GM23338 (cell line): ENCODE measurements at regions not wholly inside any gene's neighbourhood (a gene's known extent, or its start where the extent isn't known, plus 50 kb on each side); places are given as distances from the start of the nearest gene placed in this dataset.

ENCODE experiments used
- ATAC-seq: fragments of 200-7000 bp; cut with Tn5 transposase; 3 replicates; pipeline ENCODE4 v1.9.1; 2020
- DNase-seq: peaks from one replicate; pipeline ENCODE4 v3.0.0-alpha.2; 2015; ENCODE audit warnings: low spot score
- H2AFZ ChIP-seq: fragments of 200-600 bp; sonication (generic); 2 replicates; pipeline ENCODE4 v1.8.0; 2016; ENCODE audit warnings: antibody characterized with exemption, mild to moderate bottlenecking, moderate library complexity
- H3F3A ChIP-seq: fragments of 200-600 bp; sonication (generic); replicated peaks from 2 replicates; pipeline ENCODE4 v1.8.0; 2017; ENCODE audit warnings: antibody characterized with exemption, mixed run types, low read depth
- H3K27ac ChIP-seq: fragments of 200-600 bp; sonication (generic); 2 replicates; pipeline ENCODE4 v1.6.1; 2016; ENCODE audit warnings: low read depth
- H3K27me3 ChIP-seq: fragments of 200-600 bp; sonication (generic); 2 replicates; pipeline ENCODE4 v1.8.0; 2016; ENCODE audit warnings: mild to moderate bottlenecking, mixed run types, moderate library complexity; ENCODE audit not compliant: insufficient read depth
- H3K36me3 ChIP-seq: fragments of 200-600 bp; sonication (generic); 2 replicates; pipeline ENCODE4 v1.8.0; 2016; ENCODE audit warnings: mild to moderate bottlenecking; ENCODE audit not compliant: insufficient read depth
- H3K4me1 ChIP-seq: fragments of 200-600 bp; sonication (generic); 2 replicates; pipeline ENCODE4 v1.8.0; 2016; ENCODE audit warnings: mild to moderate bottlenecking, moderate library complexity; ENCODE audit not compliant: insufficient read depth
- H3K4me2 ChIP-seq: fragments of 200-600 bp; sonication (generic); 2 replicates; pipeline ENCODE4 v1.7.1; 2017; ENCODE audit warnings: mixed run types
- H3K4me3 ChIP-seq: fragments of 200-600 bp; sonication (generic); 2 replicates; pipeline ENCODE4 v1.6.1; 2016; ENCODE audit warnings: mixed run types
- H3K79me2 ChIP-seq: fragments of 200-600 bp; sonication (generic); replicated peaks from 2 replicates; pipeline ENCODE4 v1.8.0; 2017; ENCODE audit warnings: mild to moderate bottlenecking; ENCODE audit not compliant: insufficient read depth
- H3K9me2 ChIP-seq: fragments of 200-600 bp; sonication (generic); 2 replicates; pipeline ENCODE4 v1.8.0; 2017; ENCODE audit not compliant: insufficient read depth
- H4K20me1 ChIP-seq: fragments of 200-600 bp; sonication (generic); replicated peaks from 2 replicates; pipeline ENCODE4 v1.8.0; 2017; ENCODE audit warnings: mild to moderate bottlenecking; ENCODE audit not compliant: insufficient read depth
- H3K27ac Mint-ChIP-seq: 2 replicates; pipeline ENCODE4 v1.8.0; 2020; ENCODE audit warnings: inconsistent platforms, mild to moderate bottlenecking, moderate library complexity, mixed read lengths
- H3K27me3 Mint-ChIP-seq: 3 replicates; pipeline ENCODE4 v1.8.0; 2022; ENCODE audit warnings: low read depth, mild to moderate bottlenecking, moderate library complexity, mixed read lengths, inconsistent platforms; ENCODE audit not compliant: insufficient read depth, poor library complexity
- H3K36me3 Mint-ChIP-seq: 3 replicates; pipeline ENCODE4 v1.8.0; 2021; ENCODE audit warnings: low read depth, mild to moderate bottlenecking, inconsistent platforms, moderate library complexity, mixed read lengths
- H3K4me1 Mint-ChIP-seq: 3 replicates; pipeline ENCODE4 v1.8.0; 2020; ENCODE audit warnings: mild to moderate bottlenecking, inconsistent platforms, mixed read lengths
- H3K4me3 Mint-ChIP-seq: 3 replicates; pipeline ENCODE4 v1.8.0; 2021; ENCODE audit warnings: moderate library complexity, mild to moderate bottlenecking, inconsistent platforms, mixed read lengths
- H3K9me3 Mint-ChIP-seq: 3 replicates; pipeline ENCODE4 v1.8.0; 2020; ENCODE audit warnings: moderate library complexity, mild to moderate bottlenecking, inconsistent platforms, mixed read lengths
- EZH2phosphoT487 ChIP-seq: fragments of 200-600 bp; sonication (generic); IDR thresholded peaks from one replicate; pipeline ENCODE4 v1.8.1; 2018; ENCODE audit warnings: antibody characterized with exemption; ENCODE audit not compliant: unreplicated experiment
- STAT1 ChIP-seq: IDR thresholded peaks from one replicate; pipeline ENCODE4 v1.6.1; 2016; ENCODE audit warnings: antibody characterized with exemption; ENCODE audit not compliant: unreplicated experiment
- ZNF331 ChIP-seq: fragments of 250-450 bp; sonication (Bioruptor Pico); IDR thresholded peaks from 2 replicates; pipeline ENCODE4 v1.5.0; 2020; ENCODE audit warnings: low read depth, mild to moderate bottlenecking, moderate library complexity
- TF ChIP-seq, protein P1 (sequence below): IDR thresholded peaks from 2 replicates; pipeline ENCODE4 v1.6.1; 2016; ENCODE audit warnings: antibody characterized with exemption
- TF ChIP-seq, protein P2 (sequence below): IDR thresholded peaks from one replicate; pipeline ENCODE4 v1.6.1; 2018; ENCODE audit warnings: antibody characterized with exemption; ENCODE audit not compliant: unreplicated experiment
- TF ChIP-seq, protein P3 (sequence below), 2 experiments: fragments of 200-600 bp in 1 of 2; sonication (generic) in 1 of 2; conservative IDR thresholded peaks; 2 replicates each; pipeline versions ENCODE4 v1.5.1 to v1.6.1; 2016 to 2017; ENCODE audit warnings: antibody characterized with exemption in 2 of 2, low read depth in 2 of 2, mild to moderate bottlenecking in 2 of 2, moderate library complexity in 1 of 2

DNA sequence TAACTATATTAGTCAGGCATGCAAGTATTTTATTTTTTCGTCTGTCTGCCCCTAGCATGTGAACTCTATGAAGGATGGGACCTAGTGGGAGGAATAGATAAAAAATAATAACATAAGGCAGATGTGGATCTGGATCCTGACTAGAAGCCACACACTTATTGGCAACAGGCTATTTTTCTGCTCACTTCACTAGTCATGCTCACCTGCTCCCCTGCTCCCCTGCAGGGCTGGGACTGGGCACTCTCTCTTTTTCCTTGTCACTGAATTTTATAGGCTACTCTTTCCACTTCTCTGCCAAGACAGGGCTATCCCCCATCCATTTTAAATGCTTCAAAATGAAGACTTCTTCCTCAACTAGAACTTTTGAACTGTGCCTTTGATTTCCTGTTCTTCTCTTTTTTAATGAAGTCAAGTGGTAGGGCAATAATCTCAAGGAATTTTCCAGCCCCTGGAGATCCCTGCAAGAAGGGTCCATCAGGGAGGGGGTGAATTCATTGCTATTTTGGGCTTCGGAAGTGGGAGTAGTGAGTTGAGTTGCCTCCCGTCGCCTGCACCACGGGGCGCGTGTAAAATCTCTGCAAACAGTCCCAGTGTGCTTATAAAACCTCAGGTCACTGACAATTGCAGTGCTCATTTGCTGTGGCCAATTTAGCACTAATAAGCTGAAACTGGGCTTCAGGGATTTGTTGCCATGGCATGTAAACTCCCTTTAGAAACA, 156.7 kb upstream of the NPVF start:
- Histone ChIP-seq H3K27me3 (no peaks in the 10 kb centered on the region), H2AFZ (peak overlapping the region; percentile 63; the same call in 1 of the 2 replicates), H3K4me3 (no peak overlapping the region), H4K20me1 (no peaks in the 10 kb centered on the region), H3K36me3 (no peaks in the 10 kb centered on the region; the same call in 1 of the 2 replicates), H3F3A (no peaks in the 10 kb centered on the region), H3K27ac (no peak overlapping the region), H3K79me2 (no peaks in the 10 kb centered on the region), H3K4me2 (no peak overlapping the region), H3K9me2 (0 out of 2 replicates have a peak, but pooled peaks cover 3% of the 10 kb centered on the region), H3K4me1 (no peaks in the 10 kb centered on the region)
- H3K36me3 Mint-ChIP-seq = no peaks in the 10 kb centered on the region
- H3K4me1 Mint-ChIP-seq = peaks cover 10% of the 10 kb centered on the region
- no peaks in the 10 kb centered on the region for H3K27me3 Mint-ChIP-seq
- H3K4me3 Mint-ChIP-seq = no peak overlapping the region; the same call in 2 of the 3 replicates
- no peak for TF ChIP-seq ZNF331
- TF ChIP-seq EZH2phosphoT487 = no peak
- DNase-seq = no peak
- no peak for ATAC-seq
- no peaks in the 10 kb centered on the region for H3K9me3 Mint-ChIP-seq
- 0 out of 2 replicates have a peak overlapping the region, but pooled peaks have one; percentile 16 for H3K27ac Mint-ChIP-seq

DNA sequence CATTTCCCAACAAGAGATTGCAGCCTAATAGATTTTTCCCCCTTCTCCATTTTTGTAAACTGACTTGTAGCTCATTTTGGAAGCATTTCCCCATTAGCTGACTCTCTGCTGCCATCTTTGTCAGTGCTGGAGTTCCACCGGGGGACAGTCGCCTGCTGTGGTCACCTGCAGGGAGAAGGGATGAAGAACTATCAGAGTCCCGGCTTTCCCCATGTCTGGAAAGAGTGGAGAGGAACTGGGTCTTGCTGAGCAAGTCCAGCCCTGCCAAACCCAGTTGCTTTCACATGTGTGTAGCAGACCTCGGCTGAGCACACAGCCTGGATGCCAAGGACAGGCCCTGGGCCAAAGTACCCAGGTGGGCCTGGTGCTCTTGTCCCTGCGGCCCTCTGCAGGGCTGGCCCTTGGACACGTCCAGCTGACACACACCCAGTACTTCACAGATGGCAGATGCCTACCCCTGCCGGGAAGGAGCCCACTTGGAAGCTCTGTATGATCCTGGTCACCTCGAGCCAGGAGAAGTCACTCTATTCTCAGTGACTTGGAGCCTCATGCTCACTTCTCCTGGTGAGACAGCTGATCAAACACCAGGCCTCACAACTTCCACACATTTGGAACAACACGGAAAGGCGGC, 157.3 kb upstream of the NPVF start:
- Histone ChIP-seq H3K4me2 (no peak overlapping the region), H3K4me1 (no peaks in the 10 kb centered on the region), H2AFZ (0 out of 2 replicates have a peak overlapping the region, but pooled peaks have one; percentile 10), H3K36me3 (no peaks in the 10 kb centered on the region; the same call in 1 of the 2 replicates), H3K4me3 (no peak overlapping the region), H4K20me1 (no peaks in the 10 kb centered on the region), H3K27me3 (no peaks in the 10 kb centered on the region), H3K9me2 (0 out of 2 replicates have a peak, but pooled peaks cover 3% of the 10 kb centered on the region), H3K27ac (no peak overlapping the region), H3K79me2 (no peaks in the 10 kb centered on the region), H3F3A (no peaks in the 10 kb centered on the region)
- H3K4me1 Mint-ChIP-seq = peaks cover 10% of the 10 kb centered on the region
- no peak overlapping the region for H3K4me3 Mint-ChIP-seq
- no peak overlapping the region for H3K27ac Mint-ChIP-seq
- DNase-seq = peak; percentile 1
- ATAC-seq = no peak
- H3K9me3 Mint-ChIP-seq = no peaks in the 10 kb centered on the region
- no peaks in the 10 kb centered on the region for H3K27me3 Mint-ChIP-seq
- no peaks in the 10 kb centered on the region for H3K36me3 Mint-ChIP-seq
- no peak for TF ChIP-seq STAT1
- TF ChIP-seq, protein P1, sequence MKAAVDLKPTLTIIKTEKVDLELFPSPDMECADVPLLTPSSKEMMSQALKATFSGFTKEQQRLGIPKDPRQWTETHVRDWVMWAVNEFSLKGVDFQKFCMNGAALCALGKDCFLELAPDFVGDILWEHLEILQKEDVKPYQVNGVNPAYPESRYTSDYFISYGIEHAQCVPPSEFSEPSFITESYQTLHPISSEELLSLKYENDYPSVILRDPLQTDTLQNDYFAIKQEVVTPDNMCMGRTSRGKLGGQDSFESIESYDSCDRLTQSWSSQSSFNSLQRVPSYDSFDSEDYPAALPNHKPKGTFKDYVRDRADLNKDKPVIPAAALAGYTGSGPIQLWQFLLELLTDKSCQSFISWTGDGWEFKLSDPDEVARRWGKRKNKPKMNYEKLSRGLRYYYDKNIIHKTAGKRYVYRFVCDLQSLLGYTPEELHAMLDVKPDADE = no peak
- no peak for TF ChIP-seq ZNF331
- TF ChIP-seq, protein P2, sequence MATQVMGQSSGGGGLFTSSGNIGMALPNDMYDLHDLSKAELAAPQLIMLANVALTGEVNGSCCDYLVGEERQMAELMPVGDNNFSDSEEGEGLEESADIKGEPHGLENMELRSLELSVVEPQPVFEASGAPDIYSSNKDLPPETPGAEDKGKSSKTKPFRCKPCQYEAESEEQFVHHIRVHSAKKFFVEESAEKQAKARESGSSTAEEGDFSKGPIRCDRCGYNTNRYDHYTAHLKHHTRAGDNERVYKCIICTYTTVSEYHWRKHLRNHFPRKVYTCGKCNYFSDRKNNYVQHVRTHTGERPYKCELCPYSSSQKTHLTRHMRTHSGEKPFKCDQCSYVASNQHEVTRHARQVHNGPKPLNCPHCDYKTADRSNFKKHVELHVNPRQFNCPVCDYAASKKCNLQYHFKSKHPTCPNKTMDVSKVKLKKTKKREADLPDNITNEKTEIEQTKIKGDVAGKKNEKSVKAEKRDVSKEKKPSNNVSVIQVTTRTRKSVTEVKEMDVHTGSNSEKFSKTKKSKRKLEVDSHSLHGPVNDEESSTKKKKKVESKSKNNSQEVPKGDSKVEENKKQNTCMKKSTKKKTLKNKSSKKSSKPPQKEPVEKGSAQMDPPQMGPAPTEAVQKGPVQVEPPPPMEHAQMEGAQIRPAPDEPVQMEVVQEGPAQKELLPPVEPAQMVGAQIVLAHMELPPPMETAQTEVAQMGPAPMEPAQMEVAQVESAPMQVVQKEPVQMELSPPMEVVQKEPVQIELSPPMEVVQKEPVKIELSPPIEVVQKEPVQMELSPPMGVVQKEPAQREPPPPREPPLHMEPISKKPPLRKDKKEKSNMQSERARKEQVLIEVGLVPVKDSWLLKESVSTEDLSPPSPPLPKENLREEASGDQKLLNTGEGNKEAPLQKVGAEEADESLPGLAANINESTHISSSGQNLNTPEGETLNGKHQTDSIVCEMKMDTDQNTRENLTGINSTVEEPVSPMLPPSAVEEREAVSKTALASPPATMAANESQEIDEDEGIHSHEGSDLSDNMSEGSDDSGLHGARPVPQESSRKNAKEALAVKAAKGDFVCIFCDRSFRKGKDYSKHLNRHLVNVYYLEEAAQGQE = no peak
- TF ChIP-seq, protein P3, sequence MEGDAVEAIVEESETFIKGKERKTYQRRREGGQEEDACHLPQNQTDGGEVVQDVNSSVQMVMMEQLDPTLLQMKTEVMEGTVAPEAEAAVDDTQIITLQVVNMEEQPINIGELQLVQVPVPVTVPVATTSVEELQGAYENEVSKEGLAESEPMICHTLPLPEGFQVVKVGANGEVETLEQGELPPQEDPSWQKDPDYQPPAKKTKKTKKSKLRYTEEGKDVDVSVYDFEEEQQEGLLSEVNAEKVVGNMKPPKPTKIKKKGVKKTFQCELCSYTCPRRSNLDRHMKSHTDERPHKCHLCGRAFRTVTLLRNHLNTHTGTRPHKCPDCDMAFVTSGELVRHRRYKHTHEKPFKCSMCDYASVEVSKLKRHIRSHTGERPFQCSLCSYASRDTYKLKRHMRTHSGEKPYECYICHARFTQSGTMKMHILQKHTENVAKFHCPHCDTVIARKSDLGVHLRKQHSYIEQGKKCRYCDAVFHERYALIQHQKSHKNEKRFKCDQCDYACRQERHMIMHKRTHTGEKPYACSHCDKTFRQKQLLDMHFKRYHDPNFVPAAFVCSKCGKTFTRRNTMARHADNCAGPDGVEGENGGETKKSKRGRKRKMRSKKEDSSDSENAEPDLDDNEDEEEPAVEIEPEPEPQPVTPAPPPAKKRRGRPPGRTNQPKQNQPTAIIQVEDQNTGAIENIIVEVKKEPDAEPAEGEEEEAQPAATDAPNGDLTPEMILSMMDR (conservative IDR thresholded peaks at IDR 0.05; ENCODE audit: low read depth in 2 of 2) = peak in 1 of 2 experiments; percentile 9; a peak in 1 of 4 replicates
